ENCODE measurements at regions not wholly inside any gene's neighbourhood (a gene's known extent, or its start where the extent isn't known, plus 50 kb on each side); places are given as distances from the start of the nearest gene placed in this dataset.
A peak's percentile ranks its signal among the peaks of the same experiment; 100 is the strongest.

DNA sequence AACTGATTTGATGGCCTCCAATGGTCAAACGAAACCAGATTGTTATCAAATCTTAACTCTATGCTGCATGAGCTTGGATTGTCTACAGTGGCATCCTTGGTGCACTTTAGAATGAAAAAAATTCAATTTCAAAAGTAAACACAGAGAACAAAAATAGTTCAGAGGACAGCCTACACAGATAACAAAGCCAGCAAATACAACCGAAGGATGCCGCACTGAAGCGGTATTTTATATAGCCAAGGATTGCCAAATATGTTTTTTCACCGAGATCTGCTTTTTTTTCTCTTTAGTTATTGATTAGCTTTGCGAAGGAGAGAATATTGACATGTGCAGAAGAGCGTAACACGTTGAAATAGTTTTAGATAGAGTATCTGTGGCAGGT, 72.0 kb downstream of the SLC4A3 start:
- Histone ChIP-seq H3K27ac (replicated peaks; ENCODE audit: low read length) (no peak overlapping the region), H3K9me3 (replicated peaks in 1 of 2; ENCODE audit: control insufficient read depth in 2 of 2, insufficient read depth in 1 of 2, low read depth in 1 of 2, low read length in 2 of 2) (peaks cover 0 to 2% of the 10 kb centered on the region in 2 donors), H3K4me3 (ENCODE audit: low read length in 2 of 2) (no peak overlapping the region), H2BK5ac (ENCODE audit: low read length) (no peak overlapping the region), H3K4me2 (ENCODE audit: insufficient read depth, low read length, poor library complexity, severe bottlenecking) (no peak overlapping the region), H2AK5ac (ENCODE audit: low read depth, low read length) (no peak overlapping the region), H4K8ac (ENCODE audit: low read depth, low read length) (no peak overlapping the region), H3K9ac (ENCODE audit: low read depth, low read length, poor library complexity) (no peak overlapping the region), H3K4me1 (ENCODE audit: control insufficient read depth in 2 of 2, insufficient read depth in 1 of 2, low read depth in 1 of 2, low read length in 2 of 2) (peaks cover 14 to 25% of the 10 kb centered on the region in 2 donors), H3K4ac (ENCODE audit: low read length) (no peak overlapping the region), H2BK15ac (ENCODE audit: low read length) (no peak overlapping the region), H4K91ac (ENCODE audit: low read depth, low read length, poor library complexity) (no peak overlapping the region), H2BK12ac (ENCODE audit: low read length) (no peak overlapping the region), H3K27me3 (ENCODE audit: control insufficient read depth in 3 of 3, insufficient read depth in 3 of 3, low read depth in 1 of 3, low read length in 3 of 3) (no peaks in the 10 kb centered on the region), H3K23ac (ENCODE audit: low read depth, low read length, poor library complexity) (no peak overlapping the region), H2BK120ac (ENCODE audit: low read depth, low read length) (no peak overlapping the region), H3K18ac (ENCODE audit: low read length) (no peak overlapping the region), H3K14ac (ENCODE audit: low read length) (no peak overlapping the region), H2AFZ (ENCODE audit: low read length) (no peak overlapping the region), H3K36me3 (replicated peaks in 1 of 2; ENCODE audit: control insufficient read depth in 2 of 2, insufficient read depth in 2 of 2, low read length in 2 of 2) (no peaks in the 10 kb centered on the region), H3K79me1 (ENCODE audit: low read depth, low read length) (no peaks in the 10 kb centered on the region)
- WGBS, 2 donors (ENCODE audit: extremely low coverage in 2 of 2, insufficient read length in 2 of 2, insufficient replicate concordance in 1 of 2): no CpG with 5 or more reads among the region's 8 CpGs
- no peak for DNase-seq (ENCODE audit: low spot score)

- Histone ChIP-seq H3K23ac (ENCODE audit: low read depth, low read length, poor library complexity) (no peak overlapping the region), H4K8ac (ENCODE audit: low read depth, low read length) (no peak overlapping the region), H3K36me3 (replicated peaks in 1 of 2; ENCODE audit: control insufficient read depth in 2 of 2, insufficient read depth in 2 of 2, low read length in 2 of 2) (no peaks in the 10 kb centered on the region), H2AK5ac (ENCODE audit: low read depth, low read length) (no peak overlapping the region), H2BK15ac (ENCODE audit: low read length) (no peak overlapping the region), H3K4me2 (ENCODE audit: insufficient read depth, low read length, poor library complexity, severe bottlenecking) (no peak overlapping the region), H3K27me3 (ENCODE audit: control insufficient read depth in 3 of 3, insufficient read depth in 3 of 3, low read depth in 1 of 3, low read length in 3 of 3) (no peaks in the 10 kb centered on the region), H4K91ac (ENCODE audit: low read depth, low read length, poor library complexity) (no peak overlapping the region), H3K79me1 (ENCODE audit: low read depth, low read length) (no peaks in the 10 kb centered on the region), H3K18ac (ENCODE audit: low read length) (no peak overlapping the region), H3K9me3 (replicated peaks in 1 of 2; ENCODE audit: control insufficient read depth in 2 of 2, insufficient read depth in 1 of 2, low read depth in 1 of 2, low read length in 2 of 2) (no peaks in the 10 kb centered on the region), H3K27ac (replicated peaks; ENCODE audit: low read length) (no peak overlapping the region), H2BK5ac (ENCODE audit: low read length) (no peak overlapping the region), H2BK12ac (ENCODE audit: low read length) (no peak overlapping the region), H2AFZ (ENCODE audit: low read length) (peak overlapping the region; percentile 66), H3K4me1 (ENCODE audit: control insufficient read depth in 2 of 2, insufficient read depth in 1 of 2, low read depth in 1 of 2, low read length in 2 of 2) (peaks cover 17 to 33% of the 10 kb centered on the region in 2 donors), H3K9ac (ENCODE audit: low read depth, low read length, poor library complexity) (no peak overlapping the region), H2BK120ac (ENCODE audit: low read depth, low read length) (no peak overlapping the region), H3K14ac (ENCODE audit: low read length) (no peak overlapping the region), H3K4ac (ENCODE audit: low read length) (no peak overlapping the region), H3K4me3 (ENCODE audit: low read length in 2 of 2) (no peak overlapping the region)
- no CpG with 5 or more reads among the region's 8 CpGs for WGBS, 2 donors (ENCODE audit: extremely low coverage in 2 of 2, insufficient read length in 2 of 2, insufficient replicate concordance in 1 of 2)
- no peak for DNase-seq (ENCODE audit: low spot score)
Measured at GRCh38 chr2:219701847-219702634, 74.6 kb downstream of the SLC4A3 start.

DNA sequence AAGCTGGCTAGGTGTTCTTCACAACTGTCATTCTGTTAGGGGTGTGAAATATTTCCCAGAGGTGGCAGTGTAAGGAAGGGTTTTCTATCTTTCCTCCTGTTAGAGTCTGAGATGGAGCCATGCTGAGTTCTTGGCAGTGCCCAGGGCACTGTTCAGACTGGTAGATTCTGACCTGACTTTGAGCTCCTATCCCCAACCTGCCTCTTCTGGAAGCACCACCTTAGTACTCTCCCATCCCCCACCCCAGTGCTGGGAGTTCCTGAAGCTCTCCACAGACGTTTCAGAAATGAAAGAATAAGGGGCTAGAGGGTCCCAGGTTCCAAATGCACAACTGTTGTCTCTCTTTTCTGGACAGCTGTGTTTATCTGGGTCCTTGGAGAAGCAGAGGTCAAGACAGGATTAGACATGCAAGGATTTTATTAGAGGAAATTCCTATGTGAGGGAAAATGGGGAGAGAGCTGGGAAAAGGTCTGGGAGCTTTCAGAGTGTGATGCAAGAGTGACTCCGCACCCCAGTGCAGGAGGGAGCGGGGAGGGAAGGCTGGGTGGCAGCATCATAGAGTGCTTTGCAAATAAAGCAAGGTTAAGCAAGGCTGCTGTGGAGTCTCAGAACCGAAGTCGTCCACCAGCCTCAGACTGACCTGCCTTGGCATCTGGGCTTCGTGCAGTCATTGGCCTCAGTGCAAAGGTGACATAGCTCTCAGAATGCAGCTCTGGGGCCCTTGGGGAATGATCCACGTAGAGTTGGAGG, 75.5 kb downstream of the SLC4A3 start:
- Histone ChIP-seq H3K27me3 (ENCODE audit: control insufficient read depth in 3 of 3, insufficient read depth in 3 of 3, low read depth in 1 of 3, low read length in 3 of 3) (no peaks in the 10 kb centered on the region), H2BK120ac (ENCODE audit: low read depth, low read length) (no peak overlapping the region), H3K4me3 (ENCODE audit: low read length in 2 of 2) (no peak overlapping the region), H2BK12ac (ENCODE audit: low read length) (no peak overlapping the region), H3K18ac (ENCODE audit: low read length) (peak overlapping the region; percentile 29), H3K4me1 (ENCODE audit: control insufficient read depth in 2 of 2, insufficient read depth in 1 of 2, low read depth in 1 of 2, low read length in 2 of 2) (peaks cover 17 to 30% of the 10 kb centered on the region in 2 donors), H3K36me3 (replicated peaks in 1 of 2; ENCODE audit: control insufficient read depth in 2 of 2, insufficient read depth in 2 of 2, low read length in 2 of 2) (no peaks in the 10 kb centered on the region), H2BK5ac (ENCODE audit: low read length) (peak overlapping the region; percentile 15), H2AFZ (ENCODE audit: low read length) (no peak overlapping the region), H3K14ac (ENCODE audit: low read length) (no peak overlapping the region), H3K79me1 (ENCODE audit: low read depth, low read length) (no peaks in the 10 kb centered on the region), H3K9me3 (replicated peaks in 1 of 2; ENCODE audit: control insufficient read depth in 2 of 2, insufficient read depth in 1 of 2, low read depth in 1 of 2, low read length in 2 of 2) (no peaks in the 10 kb centered on the region), H3K9ac (ENCODE audit: low read depth, low read length, poor library complexity) (no peak overlapping the region), H3K27ac (replicated peaks; ENCODE audit: low read length) (no peak overlapping the region), H2BK15ac (ENCODE audit: low read length) (no peak overlapping the region), H2AK5ac (ENCODE audit: low read depth, low read length) (no peak overlapping the region), H4K8ac (ENCODE audit: low read depth, low read length) (no peak overlapping the region), H3K4me2 (ENCODE audit: insufficient read depth, low read length, poor library complexity, severe bottlenecking) (no peak overlapping the region), H3K4ac (ENCODE audit: low read length) (no peak overlapping the region), H3K23ac (ENCODE audit: low read depth, low read length, poor library complexity) (no peak overlapping the region), H4K91ac (ENCODE audit: low read depth, low read length, poor library complexity) (no peak overlapping the region)
- no peak for DNase-seq (ENCODE audit: low spot score)
- WGBS, 2 donors (ENCODE audit: extremely low coverage in 2 of 2, insufficient read length in 2 of 2, insufficient replicate concordance in 1 of 2): no CpG with 5 or more reads among the region's 7 CpGs

- Histone ChIP-seq H3K4ac (ENCODE audit: low read length) (no peak overlapping the region), H3K14ac (ENCODE audit: low read length) (no peak overlapping the region), H3K9ac (ENCODE audit: low read depth, low read length, poor library complexity) (no peak overlapping the region), H3K4me3 (ENCODE audit: low read length in 2 of 2) (no peak overlapping the region), H3K36me3 (replicated peaks in 1 of 2; ENCODE audit: control insufficient read depth in 2 of 2, insufficient read depth in 2 of 2, low read length in 2 of 2) (no peaks in the 10 kb centered on the region), H2BK15ac (ENCODE audit: low read length) (no peak overlapping the region), H3K23ac (ENCODE audit: low read depth, low read length, poor library complexity) (no peak overlapping the region), H3K27ac (replicated peaks; ENCODE audit: low read length) (no peak overlapping the region), H4K91ac (ENCODE audit: low read depth, low read length, poor library complexity) (no peak overlapping the region), H2BK5ac (ENCODE audit: low read length) (no peak overlapping the region), H2BK12ac (ENCODE audit: low read length) (no peak overlapping the region), H2AK5ac (ENCODE audit: low read depth, low read length) (no peak overlapping the region), H3K18ac (ENCODE audit: low read length) (no peak overlapping the region), H3K4me2 (ENCODE audit: insufficient read depth, low read length, poor library complexity, severe bottlenecking) (no peak overlapping the region), H3K4me1 (ENCODE audit: control insufficient read depth in 2 of 2, insufficient read depth in 1 of 2, low read depth in 1 of 2, low read length in 2 of 2) (peaks cover 8 to 17% of the 10 kb centered on the region in 2 donors), H3K27me3 (ENCODE audit: control insufficient read depth in 3 of 3, insufficient read depth in 3 of 3, low read depth in 1 of 3, low read length in 3 of 3) (no peaks in the 10 kb centered on the region), H3K9me3 (replicated peaks in 1 of 2; ENCODE audit: control insufficient read depth in 2 of 2, insufficient read depth in 1 of 2, low read depth in 1 of 2, low read length in 2 of 2) (no peaks in the 10 kb centered on the region), H4K8ac (ENCODE audit: low read depth, low read length) (no peak overlapping the region), H3K79me1 (ENCODE audit: low read depth, low read length) (no peaks in the 10 kb centered on the region), H2AFZ (ENCODE audit: low read length) (peak overlapping the region; percentile 52), H2BK120ac (ENCODE audit: low read depth, low read length) (no peak overlapping the region)
- no CpG with 5 or more reads among the region's 2 CpGs for WGBS, 2 donors (ENCODE audit: extremely low coverage in 2 of 2, insufficient read length in 2 of 2, insufficient replicate concordance in 1 of 2)
- no peak for DNase-seq (ENCODE audit: low spot score)
Measured at GRCh38 chr2:219704878-219705277, 77.4 kb downstream of the SLC4A3 start.

All from neuronal stem cell (in vitro differentiated cells).